Right lobe of liver (tissue), 6 donors: ENCODE measurements at regions not wholly inside any gene's neighbourhood (a gene's known extent, or its start where the extent isn't known, plus 50 kb on each side); places are given as distances from the start of the nearest gene placed in this dataset.
"Not testable (repeated sequence)": the region's sequence is repeated elsewhere in the genome, so short reads cannot be mapped to it uniquely, and the experiment has no call there.

Experiments
- ATAC-seq, 4 donors: fragments of 200-7000 bp; cut with Tn5 transposase; one replicate each; pipeline ENCODE4 v1.9.1; 2020; ENCODE audit warnings: mild to moderate bottlenecking in 4 of 4, moderate library complexity in 4 of 4
- DNase-seq, 3 donors: peaks; one replicate each; pipeline ENCODE4 v3.0.0-alpha.2; 2020
- H3K27ac ChIP-seq, 3 donors: fragments of 200-600 bp; one replicate each; pipeline ENCODE4 v1.8.0; 2022
- H3K27me3 ChIP-seq, 2 donors: fragments of 200-600 bp; one replicate each; pipeline ENCODE4 v1.8.0; 2022
- H3K36me3 ChIP-seq, 4 donors: fragments of 200-600 bp; sonication (generic) in 1 of 4; one replicate each; pipeline versions ENCODE4 v1.5.1 to v1.8.0; 2017 to 2022; ENCODE audit warnings: control low read depth in 1 of 4
- H3K4me1 ChIP-seq, 4 donors: fragments of 200-600 bp; sonication (generic) in 1 of 4; one replicate each; pipeline versions ENCODE4 v1.5.1 to v1.8.0; 2017 to 2022; ENCODE audit warnings: control low read depth in 1 of 4
- H3K4me3 ChIP-seq, 3 donors: fragments of 200-600 bp; one replicate each; pipeline ENCODE4 v1.8.0; 2022
- H3K9me3 ChIP-seq, 4 donors: fragments of 200-600 bp; sonication (generic) in 1 of 4; one replicate each; pipeline versions ENCODE4 v1.5.1 to v1.8.0; 2017 to 2022; ENCODE audit warnings: control low read depth in 1 of 4
- POLR2A ChIP-seq: fragments of 450-650 bp; IDR thresholded peaks from one replicate; pipeline ENCODE4 v1.6.1; 2017; ENCODE audit warnings: antibody characterized with exemption, mild to moderate bottlenecking
- WGBS: methylation state at CpG from one replicate; pipeline ENCODE4 v1.1.6; 2018; ENCODE audit warnings: low coverage, low lambda C conversion rate; ENCODE audit not compliant: insufficient coverage; ENCODE audit errors: missing lambda C conversion rate; 5-methylcytosine and 5-hydroxymethylcytosine counted together
- intact Hi-C, 2 donors: fragments of 100-400 bp; cut with DNase I; formaldehyde crosslinking; loops; one replicate each; pipeline versions ENCODE4 v1.11.2 to v1.14.1; 2022
- TF ChIP-seq, protein P1 (sequence below), 4 donors: fragments of 200-600 bp in 3 of 4; fragments of 450-650 bp in 1 of 4; IDR thresholded peaks; one replicate each; pipeline versions ENCODE4 v1.5.1 to v1.8.0; 2016 to 2022; ENCODE audit warnings: antibody characterized with exemption in 4 of 4, mild to moderate bottlenecking in 2 of 4
- donor health status: DM: no; HTN: yes; CAD: no.
- donor health status: DM: no; HTN: no; CAD: no.
- donor health status: DM: no; HTN: no; CAD: no.
- donor health status: DM: no; HTN: yes; CAD: no.
- donor health status: DM: no; HTN: yes; CAD: no.

GRCh38 chr3:74000725-74001124, 376.0 kb upstream of the PDZRN3 start:
- intact Hi-C loops: no loop called here
- Histone ChIP-seq H3K4me3 (no peak overlapping the region), H3K27ac (no peak overlapping the region), H3K9me3 (no peaks in the 10 kb centered on the region), H3K36me3 (no peaks in the 10 kb centered on the region), H3K27me3 (no peaks in the 10 kb centered on the region), H3K4me1 (no peaks in the 10 kb centered on the region)
- DNase-seq (no peak), ATAC-seq (no peak)
- TF ChIP-seq, protein P1, sequence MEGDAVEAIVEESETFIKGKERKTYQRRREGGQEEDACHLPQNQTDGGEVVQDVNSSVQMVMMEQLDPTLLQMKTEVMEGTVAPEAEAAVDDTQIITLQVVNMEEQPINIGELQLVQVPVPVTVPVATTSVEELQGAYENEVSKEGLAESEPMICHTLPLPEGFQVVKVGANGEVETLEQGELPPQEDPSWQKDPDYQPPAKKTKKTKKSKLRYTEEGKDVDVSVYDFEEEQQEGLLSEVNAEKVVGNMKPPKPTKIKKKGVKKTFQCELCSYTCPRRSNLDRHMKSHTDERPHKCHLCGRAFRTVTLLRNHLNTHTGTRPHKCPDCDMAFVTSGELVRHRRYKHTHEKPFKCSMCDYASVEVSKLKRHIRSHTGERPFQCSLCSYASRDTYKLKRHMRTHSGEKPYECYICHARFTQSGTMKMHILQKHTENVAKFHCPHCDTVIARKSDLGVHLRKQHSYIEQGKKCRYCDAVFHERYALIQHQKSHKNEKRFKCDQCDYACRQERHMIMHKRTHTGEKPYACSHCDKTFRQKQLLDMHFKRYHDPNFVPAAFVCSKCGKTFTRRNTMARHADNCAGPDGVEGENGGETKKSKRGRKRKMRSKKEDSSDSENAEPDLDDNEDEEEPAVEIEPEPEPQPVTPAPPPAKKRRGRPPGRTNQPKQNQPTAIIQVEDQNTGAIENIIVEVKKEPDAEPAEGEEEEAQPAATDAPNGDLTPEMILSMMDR (IDR thresholded peaks at IDR 0.05): no peak
- TF ChIP-seq POLR2A: no peak
- 36% methylated on average over 1 of the region's 1 CpG for WGBS

DNA sequence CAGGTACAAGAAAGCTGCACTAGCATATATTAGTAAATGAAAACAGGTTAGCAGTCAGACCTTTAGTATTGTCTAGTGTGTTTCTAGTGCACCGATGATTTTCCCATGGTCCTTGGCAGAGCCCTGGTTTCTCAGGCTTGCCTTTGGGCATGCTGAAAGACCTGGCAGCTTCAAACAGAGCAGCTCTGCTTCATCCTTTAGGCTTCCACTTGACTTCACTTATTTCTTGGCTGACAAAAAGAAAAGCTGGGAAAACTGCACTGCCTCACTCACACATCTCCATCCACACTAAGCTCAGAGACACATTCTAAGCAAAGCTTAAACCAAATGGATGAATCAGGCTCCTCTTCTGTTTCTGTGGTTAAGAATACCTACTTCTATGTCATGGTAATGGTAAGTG, 374.8 kb upstream of the PDZRN3 start:
- no peaks in the 10 kb centered on the region for H3K9me3 ChIP-seq
- H3K4me1 ChIP-seq: no peaks in the 10 kb centered on the region
- no peak overlapping the region for H3K4me3 ChIP-seq
- DNase-seq: no peak
- H3K36me3 ChIP-seq: no peaks in the 10 kb centered on the region
- no peak for ATAC-seq
- 75% methylated on average over 1 of the region's 1 CpG for WGBS
- H3K27me3 ChIP-seq: no peaks in the 10 kb centered on the region
- H3K27ac ChIP-seq: no peak overlapping the region
- TF ChIP-seq, protein P1 (IDR thresholded peaks at IDR 0.05): no peak
- no peak for TF ChIP-seq POLR2A
- intact Hi-C loops: no loop called here

DNA sequence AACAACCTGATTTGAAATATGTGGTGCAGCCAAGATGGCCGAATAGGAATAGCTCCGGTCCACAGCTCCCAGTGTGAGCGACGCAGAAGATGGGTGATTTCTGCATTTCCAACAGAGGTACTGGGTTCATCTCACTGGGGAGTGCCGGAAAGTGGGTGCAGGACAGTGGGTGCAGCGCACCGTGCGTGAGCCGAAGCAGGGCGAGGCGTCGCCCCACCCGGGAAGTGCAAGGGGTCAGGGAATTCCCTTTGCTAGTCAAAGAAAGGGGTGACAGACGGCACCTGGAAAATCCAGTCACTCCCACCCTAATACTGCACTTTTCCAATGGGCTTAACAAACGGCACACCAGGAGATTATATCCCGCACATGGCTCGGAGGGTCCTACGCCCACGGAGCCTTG, 365.9 kb upstream of the PDZRN3 start:
- H3K27ac ChIP-seq, H3K4me3 ChIP-seq, H3K27me3 ChIP-seq, H3K4me1 ChIP-seq, intact Hi-C loops, DNase-seq, H3K9me3 ChIP-seq, ATAC-seq, H3K36me3 ChIP-seq: not testable (repeated sequence)
- 85% methylated on average over 5 of the region's 19 CpGs for WGBS

DNA sequence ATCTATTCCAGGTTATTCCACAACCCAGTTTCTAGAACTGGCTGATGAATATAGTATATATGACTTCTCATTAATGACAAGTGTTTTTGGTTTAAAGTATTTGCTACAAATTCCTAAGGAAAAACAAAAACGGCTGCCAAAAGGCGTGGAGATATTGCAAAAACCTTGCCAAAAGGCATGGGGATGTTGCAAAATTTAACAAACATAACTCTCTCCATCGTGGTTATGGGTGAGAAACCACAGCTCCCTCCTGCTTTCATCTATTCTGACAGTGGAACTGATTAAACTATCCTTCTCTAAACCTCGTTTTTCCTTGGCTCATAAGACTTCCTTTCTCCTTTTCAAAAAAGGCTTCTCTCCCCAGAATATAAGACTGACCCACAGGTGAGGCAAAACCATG, 342.0 kb upstream of the PDZRN3 start:
- Histone ChIP-seq H3K27ac (no peak overlapping the region), H3K27me3 (no peaks in the 10 kb centered on the region), H3K4me1 (no peaks in the 10 kb centered on the region), H3K9me3 (peaks cover 0 to 2% (median 0%) of the 10 kb centered on the region in 4 donors), H3K4me3 (no peak overlapping the region), H3K36me3 (no peaks in the 10 kb centered on the region)
- WGBS: 6% methylated on average over 4 of the region's 4 CpGs
- intact Hi-C loops: no loop called here
- DNase-seq (no peak), ATAC-seq (no peak)
- TF ChIP-seq, protein P1 (IDR thresholded peaks at IDR 0.05): no peak
- no peak for TF ChIP-seq POLR2A

- no peaks in the 10 kb centered on the region for H3K27me3 ChIP-seq
- 79% methylated on average over 1 of the region's 1 CpG for WGBS
- H3K4me3 ChIP-seq: no peak overlapping the region
- peaks cover 0 to 2% (median under 1%) of the 10 kb centered on the region in 4 donors for H3K9me3 ChIP-seq
- no peak for DNase-seq
- TF ChIP-seq, protein P1 (IDR thresholded peaks at IDR 0.05): no peak
- TF ChIP-seq POLR2A: no peak
- H3K4me1 ChIP-seq: no peaks in the 10 kb centered on the region
- no peak overlapping the region for H3K27ac ChIP-seq
- intact Hi-C loops: no loop called here
- no peak for ATAC-seq
- H3K36me3 ChIP-seq: no peaks in the 10 kb centered on the region
These were observed 340.1 kb upstream of the PDZRN3 start for GRCh38 chr3:73964818-73965217.
